ENCODE measurements at regions not wholly inside any gene's neighbourhood (a gene's known extent, or its start where the extent isn't known, plus 50 kb on each side); places are given as distances from the start of the nearest gene placed in this dataset.

DNA sequence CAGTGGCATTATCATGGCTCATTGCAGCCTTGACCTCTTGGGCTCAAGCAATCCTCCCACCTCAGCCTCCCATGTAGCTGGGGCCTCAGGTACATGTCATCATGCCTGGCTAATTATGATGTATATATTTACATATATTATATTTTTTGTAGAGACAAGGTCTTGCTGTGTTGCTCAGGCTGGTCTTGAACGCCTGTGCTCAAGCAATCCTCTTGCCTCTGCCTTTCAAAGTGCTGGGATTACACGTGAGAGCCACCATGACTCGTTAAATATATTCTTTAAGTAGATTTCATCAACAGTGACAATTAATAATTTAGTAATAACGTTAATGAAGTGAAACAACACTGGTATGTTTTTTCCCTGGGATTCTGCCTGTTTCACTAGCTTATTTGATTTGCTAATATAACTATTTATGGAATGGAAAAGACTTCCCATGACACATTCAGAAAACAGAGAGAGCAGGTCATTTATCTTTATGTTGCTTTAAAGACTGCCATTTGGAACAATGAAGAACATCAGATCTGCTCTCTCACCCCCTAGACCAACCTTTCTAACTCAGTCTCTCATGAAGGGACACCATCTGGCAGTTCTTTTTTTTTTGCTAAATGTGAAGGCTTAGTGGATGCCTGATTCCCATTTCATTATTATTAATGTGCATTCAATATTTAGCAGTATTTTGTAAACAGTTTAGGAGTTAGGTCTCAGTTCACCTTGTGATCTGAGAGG, 295.6 kb downstream of the KIF4B start:
- DNase-seq (no peak), ATAC-seq (no peak)
- intact Hi-C loops (cut with DNase I), result no loop called here
- no peak overlapping the region for H3K4me3 ChIP-seq
- peaks cover 0 to 2% (median 0%) of the 10 kb centered on the region in 3 donors for H3K27me3 ChIP-seq (ENCODE audit: insufficient read depth in 3 of 3, low read length in 2 of 3)
- H3K9me3 ChIP-seq, result no peaks in the 10 kb centered on the region
- TF ChIP-seq CTCF (IDR thresholded peaks at IDR 0.05), result no peak
- no peaks in the 10 kb centered on the region for H3K36me3 ChIP-seq (ENCODE audit: insufficient read depth in 1 of 2, low read depth in 1 of 2)
- WGBS, 3 donors, result 64 to 66% (median 65%) methylated on average over 4 of the region's 4 CpGs
- H3K27ac ChIP-seq, result no peak overlapping the region
- no peaks in the 10 kb centered on the region for H3K4me1 ChIP-seq

DNA sequence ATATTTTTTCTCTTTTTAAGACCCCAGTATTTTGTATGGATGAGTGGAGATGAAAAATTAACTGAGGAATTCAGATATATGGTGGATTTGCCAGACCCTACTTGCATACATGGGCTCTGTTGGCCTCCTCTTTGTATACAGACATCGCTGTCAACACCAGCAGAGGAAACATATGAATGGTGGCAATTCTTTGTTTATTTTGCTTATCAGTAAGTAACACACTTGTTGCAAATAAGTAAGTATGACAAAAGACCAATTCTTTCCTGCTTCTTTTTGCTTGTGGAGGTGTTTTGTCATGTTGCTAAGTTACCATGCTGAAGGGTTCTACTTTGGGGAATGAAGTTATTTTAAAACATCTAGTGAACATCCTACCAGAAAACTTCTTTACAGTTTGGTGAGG, 298.2 kb downstream of the KIF4B start:
- DNase-seq (no peak), ATAC-seq (no peak)
- Histone ChIP-seq H3K27ac (no peak overlapping the region), H3K9me3 (no peaks in the 10 kb centered on the region), H3K27me3 (ENCODE audit: insufficient read depth in 3 of 3, low read length in 2 of 3) (peaks cover 0 to 2% (median 0%) of the 10 kb centered on the region in 3 donors), H3K4me3 (no peak overlapping the region), H3K36me3 (ENCODE audit: insufficient read depth in 1 of 2, low read depth in 1 of 2) (no peaks in the 10 kb centered on the region), H3K4me1 (no peaks in the 10 kb centered on the region)
- TF ChIP-seq CTCF (IDR thresholded peaks at IDR 0.05), result no peak
- intact Hi-C loops (cut with DNase I), result no loop called here
- 66 to 74% (median 69%) methylated on average over 1 of the region's 1 CpG for WGBS, 3 donors

DNA sequence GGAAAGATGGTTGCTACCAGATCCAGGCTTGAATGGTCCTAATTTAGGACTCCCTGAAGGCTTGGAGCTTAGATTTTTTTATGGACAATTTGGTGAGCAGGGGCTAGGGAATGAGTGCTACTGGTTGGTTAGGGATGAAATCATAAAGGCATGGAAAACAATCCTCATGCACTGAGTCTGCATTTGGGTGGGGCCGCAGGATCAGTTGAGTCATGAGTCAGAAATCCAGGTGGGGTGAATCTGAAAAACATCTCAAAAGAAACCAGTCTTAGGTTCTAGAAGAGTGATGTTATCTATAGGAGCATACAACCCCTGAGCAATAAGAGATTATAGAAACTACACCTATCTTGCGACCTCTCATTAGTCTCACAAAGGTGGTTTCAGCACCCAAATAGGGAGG, 300.0 kb downstream of the KIF4B start:
- ATAC-seq (no peak), DNase-seq (no peak)
- Histone ChIP-seq H3K4me3 (no peak overlapping the region), H3K4me1 (no peaks in the 10 kb centered on the region), H3K27me3 (ENCODE audit: insufficient read depth in 3 of 3, low read length in 2 of 3) (peaks cover 0 to 2% (median 0%) of the 10 kb centered on the region in 3 donors), H3K9me3 (no peaks in the 10 kb centered on the region), H3K36me3 (ENCODE audit: insufficient read depth in 1 of 2, low read depth in 1 of 2) (no peaks in the 10 kb centered on the region), H3K27ac (no peak overlapping the region)
- WGBS, 3 donors, result 89 to 93% (median 91%) methylated on average over 2 of the region's 2 CpGs
- TF ChIP-seq CTCF (IDR thresholded peaks at IDR 0.05), result no peak
- intact Hi-C loops (cut with DNase I), result no loop called here

DNA sequence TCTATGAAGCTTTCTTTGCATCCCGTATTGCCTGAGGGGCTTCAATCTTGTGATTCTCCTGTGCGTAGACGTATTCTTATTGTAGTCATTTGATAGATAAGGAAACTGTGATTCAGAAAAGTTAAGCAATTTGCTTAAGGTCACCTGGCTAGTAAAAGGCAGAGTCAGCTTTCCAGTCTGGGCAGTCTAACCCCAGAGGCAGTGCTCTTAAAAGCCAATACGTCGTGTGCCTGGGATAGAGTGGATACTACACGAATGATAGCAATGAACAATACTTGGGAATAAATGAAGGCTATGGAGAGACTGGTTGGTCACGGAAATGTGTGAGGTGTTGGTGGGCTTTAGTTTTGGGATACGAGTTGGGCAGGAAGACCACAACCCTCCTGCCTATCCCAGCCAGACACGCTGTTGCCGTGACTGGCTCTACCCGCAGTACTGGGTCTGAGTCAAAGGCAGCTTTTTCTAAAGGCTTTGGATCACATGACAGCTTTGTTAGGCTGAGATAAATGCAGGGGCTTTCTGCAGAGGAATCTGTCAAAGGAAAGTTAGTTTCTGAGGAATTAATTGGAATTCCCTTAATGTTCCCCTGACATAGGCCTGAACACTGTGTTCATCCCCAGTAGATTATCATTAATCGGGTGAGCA, 302.6 kb downstream of the KIF4B start:
- intact Hi-C loops (cut with DNase I), result no loop called here
- TF ChIP-seq CTCF (IDR thresholded peaks at IDR 0.05), result no peak

More for the DNA sequence above, 302.6 kb downstream of the KIF4B start:
- 78 to 80% (median 78%) methylated on average over 12 of the region's 12 CpGs for WGBS, 3 donors
- H3K27me3 ChIP-seq (ENCODE audit: insufficient read depth in 3 of 3, low read length in 2 of 3), result no peaks in the 10 kb centered on the region
- DNase-seq, result no peak
- no peaks in the 10 kb centered on the region for H3K4me1 ChIP-seq
- no peak overlapping the region for H3K27ac ChIP-seq
- H3K9me3 ChIP-seq, result no peaks in the 10 kb centered on the region
- no peaks in the 10 kb centered on the region for H3K36me3 ChIP-seq (ENCODE audit: insufficient read depth in 1 of 2, low read depth in 1 of 2)
- H3K4me3 ChIP-seq, result no peak overlapping the region
- ATAC-seq, result no peak
